ENCODE measurements at regions not wholly inside any gene's neighbourhood (a gene's known extent, or its start where the extent isn't known, plus 50 kb on each side); places are given as distances from the start of the nearest gene placed in this dataset.

- no peak overlapping the region for H3K27ac ChIP-seq (ENCODE audit: low read depth, low read length, poor library complexity, severe bottlenecking)
Observed at GRCh38 chr6:103516336-103516735, 1343.4 kb downstream of the HACE1 start.

GRCh38 chr6:103507052-103507451 is 1352.7 kb downstream of the HACE1 start:
- Histone ChIP-seq H3K4me2 (ENCODE audit: low read length) (no peak overlapping the region), H3K79me2 (ENCODE audit: insufficient read depth, low read length) (no peaks in the 10 kb centered on the region)
- TF ChIP-seq EZH2 (IDR thresholded peaks at IDR 0.05; ENCODE audit: borderline replicate concordance, low read length) = no peak
- TF ChIP-seq CTCF (IDR thresholded peaks at IDR 0.05; ENCODE audit: low read length) = no peak

More at GRCh38 chr6:103516336-103516735, 1343.4 kb downstream of the HACE1 start:
- H3K9me2 ChIP-seq (ENCODE audit: low read depth, low read length) = no peaks in the 10 kb centered on the region
- no peak overlapping the region for H2AFZ ChIP-seq (ENCODE audit: low read length)
- H3F3A ChIP-seq (ENCODE audit: insufficient read depth, low read length) = no peaks in the 10 kb centered on the region
- TF ChIP-seq EZH2 (IDR thresholded peaks at IDR 0.05; ENCODE audit: borderline replicate concordance, low read length) = no peak
- no peak for TF ChIP-seq CTCF (IDR thresholded peaks at IDR 0.05; ENCODE audit: low read length)
- H3K4me2 ChIP-seq (ENCODE audit: low read length) = no peak overlapping the region
- H4K20me1 ChIP-seq (ENCODE audit: insufficient read depth, low read length) = no peaks in the 10 kb centered on the region
- H3K79me2 ChIP-seq (ENCODE audit: insufficient read depth, low read length) = no peaks in the 10 kb centered on the region
- no peaks in the 10 kb centered on the region for H3K4me1 ChIP-seq (ENCODE audit: insufficient read depth, low read length, severe bottlenecking)
- no peaks in the 10 kb centered on the region for H3K36me3 ChIP-seq (ENCODE audit: insufficient read depth, low read length)
- H3K27me3 ChIP-seq (ENCODE audit: insufficient read depth, low read length) = no peaks in the 10 kb centered on the region
- no peak overlapping the region for H3K4me3 ChIP-seq (ENCODE audit: low read depth, low read length, poor library complexity, severe bottlenecking)
- H3K9ac ChIP-seq (ENCODE audit: low read length) = no peak overlapping the region
- H3K9me3 ChIP-seq (ENCODE audit: low read length) = no peaks in the 10 kb centered on the region

GRCh38 chr6:103505155-103505518 is 1354.6 kb downstream of the HACE1 start:
- TF ChIP-seq EZH2 (IDR thresholded peaks at IDR 0.05; ENCODE audit: borderline replicate concordance, low read length) = no peak
- no peak for TF ChIP-seq CTCF (IDR thresholded peaks at IDR 0.05; ENCODE audit: low read length)
- Histone ChIP-seq H3K27ac (ENCODE audit: low read depth, low read length, poor library complexity, severe bottlenecking) (no peak overlapping the region), H3K9ac (ENCODE audit: low read length) (no peak overlapping the region), H3K4me3 (ENCODE audit: low read depth, low read length, poor library complexity, severe bottlenecking) (no peak overlapping the region), H3K36me3 (ENCODE audit: insufficient read depth, low read length) (no peaks in the 10 kb centered on the region), H2AFZ (ENCODE audit: low read length) (no peak overlapping the region), H3K9me2 (ENCODE audit: low read depth, low read length) (no peaks in the 10 kb centered on the region), H3F3A (ENCODE audit: insufficient read depth, low read length) (no peaks in the 10 kb centered on the region), H4K20me1 (ENCODE audit: insufficient read depth, low read length) (no peaks in the 10 kb centered on the region), H3K27me3 (ENCODE audit: insufficient read depth, low read length) (no peaks in the 10 kb centered on the region), H3K4me2 (ENCODE audit: low read length) (no peak overlapping the region), H3K9me3 (ENCODE audit: low read length) (no peaks in the 10 kb centered on the region), H3K79me2 (ENCODE audit: insufficient read depth, low read length) (no peaks in the 10 kb centered on the region), H3K4me1 (ENCODE audit: insufficient read depth, low read length, severe bottlenecking) (no peaks in the 10 kb centered on the region)

More at GRCh38 chr6:103507052-103507451, 1352.7 kb downstream of the HACE1 start:
- Histone ChIP-seq H3K36me3 (ENCODE audit: insufficient read depth, low read length) (no peaks in the 10 kb centered on the region), H3K4me1 (ENCODE audit: insufficient read depth, low read length, severe bottlenecking) (no peaks in the 10 kb centered on the region), H4K20me1 (ENCODE audit: insufficient read depth, low read length) (no peaks in the 10 kb centered on the region), H3K9me3 (ENCODE audit: low read length) (no peaks in the 10 kb centered on the region), H3F3A (ENCODE audit: insufficient read depth, low read length) (no peaks in the 10 kb centered on the region), H3K9ac (ENCODE audit: low read length) (no peak overlapping the region), H3K4me3 (ENCODE audit: low read depth, low read length, poor library complexity, severe bottlenecking) (no peak overlapping the region), H3K27me3 (ENCODE audit: insufficient read depth, low read length) (no peaks in the 10 kb centered on the region), H3K9me2 (ENCODE audit: low read depth, low read length) (no peaks in the 10 kb centered on the region), H3K27ac (ENCODE audit: low read depth, low read length, poor library complexity, severe bottlenecking) (no peak overlapping the region), H2AFZ (ENCODE audit: low read length) (no peak overlapping the region)

Measured in OCI-LY1 (cell line).